H9 (cell line): ENCODE measurements at regions not wholly inside any gene's neighbourhood (a gene's known extent, or its start where the extent isn't known, plus 50 kb on each side); places are given as distances from the start of the nearest gene placed in this dataset.

Experiments
- DNase-seq: peaks from one replicate; pipeline ENCODE4 v3.0.0-alpha.2; 2017
- H2AFZ ChIP-seq: one replicate; pipeline ENCODE4 v1.6.1; 2013; ENCODE audit warnings: mild to moderate bottlenecking, low read length, control low read depth, moderate library complexity
- H2AK5ac ChIP-seq: 2 replicates; pipeline ENCODE4 v1.6.1; 2013; ENCODE audit warnings: low read length, control low read depth, mixed read lengths; ENCODE audit not compliant: insufficient read length
- H2BK120ac ChIP-seq: one replicate; pipeline ENCODE4 v1.6.1; 2013; ENCODE audit warnings: low read depth, mild to moderate bottlenecking, low read length, control low read depth, inconsistent platforms; ENCODE audit not compliant: poor library complexity, severe bottlenecking
- H2BK12ac ChIP-seq: 2 replicates; pipeline ENCODE4 v1.6.1; 2013; ENCODE audit warnings: low read length, control low read depth, mixed read lengths, low read depth; ENCODE audit not compliant: insufficient read length
- H2BK15ac ChIP-seq: 2 replicates; pipeline ENCODE4 v1.6.1; 2013; ENCODE audit warnings: low read depth, low read length, control low read depth
- H2BK20ac ChIP-seq: one replicate; pipeline ENCODE4 v1.6.1; 2013; ENCODE audit warnings: low read depth, mild to moderate bottlenecking, low read length, control low read depth, inconsistent platforms; ENCODE audit not compliant: poor library complexity, severe bottlenecking
- H2BK5ac ChIP-seq: 2 replicates; pipeline ENCODE4 v1.6.1; 2013; ENCODE audit warnings: low read length, control low read depth, mixed read lengths; ENCODE audit not compliant: insufficient read length
- H3K14ac ChIP-seq: 2 replicates; pipeline ENCODE4 v1.6.1; 2013; ENCODE audit warnings: low read length, control low read depth; ENCODE audit not compliant: insufficient read depth
- H3K18ac ChIP-seq: 2 replicates; pipeline ENCODE4 v1.6.1; 2013; ENCODE audit warnings: low read depth, mild to moderate bottlenecking, mixed read lengths, low read length, control low read depth; ENCODE audit not compliant: insufficient read length
- H3K23ac ChIP-seq: 2 replicates; pipeline ENCODE4 v1.6.1; 2013; ENCODE audit warnings: low read length, control low read depth, mixed read lengths, low read depth; ENCODE audit not compliant: insufficient read length
- H3K23me2 ChIP-seq: 2 replicates; pipeline ENCODE4 v1.6.1; 2013; ENCODE audit warnings: low read depth, mild to moderate bottlenecking, mixed read lengths, low read length, control low read depth; ENCODE audit not compliant: insufficient read length, poor library complexity, severe bottlenecking
- H3K27ac ChIP-seq: 2 replicates; pipeline ENCODE4 v1.5.1; 2013; ENCODE audit warnings: low read length, control low read depth, mixed read lengths, low read depth; ENCODE audit not compliant: insufficient read length
- H3K27me3 ChIP-seq: 2 replicates; pipeline ENCODE4 v1.6.1; 2013; ENCODE audit warnings: low read length, control low read depth, inconsistent platforms; ENCODE audit not compliant: insufficient read depth
- H3K4ac ChIP-seq: 2 replicates; pipeline ENCODE4 v1.6.1; 2013; ENCODE audit warnings: low read depth, mild to moderate bottlenecking, control low read depth, inconsistent platforms, low read length, moderate library complexity
- H3K4me1 ChIP-seq: 2 replicates; pipeline ENCODE4 v1.6.1; 2013; ENCODE audit warnings: low read length, control low read depth, inconsistent platforms; ENCODE audit not compliant: insufficient read depth
- H3K4me2 ChIP-seq: 2 replicates; pipeline ENCODE4 v1.6.1; 2013; ENCODE audit warnings: low read length, control low read depth, mixed read lengths; ENCODE audit not compliant: insufficient read length, insufficient read depth
- H3K56ac ChIP-seq: 2 replicates; pipeline ENCODE4 v1.6.1; 2013; ENCODE audit warnings: low read depth, mild to moderate bottlenecking, mixed read lengths, low read length, control low read depth; ENCODE audit not compliant: insufficient read length
- H3K79me1 ChIP-seq: 2 replicates; pipeline ENCODE4 v1.6.1; 2013; ENCODE audit warnings: low read depth, mild to moderate bottlenecking, moderate library complexity, low read length, control low read depth, inconsistent platforms; ENCODE audit not compliant: insufficient read depth, poor library complexity, severe bottlenecking
- H3K79me2 ChIP-seq: 2 replicates; pipeline ENCODE4 v1.6.1; 2013; ENCODE audit warnings: low read length, control low read depth, inconsistent platforms; ENCODE audit not compliant: insufficient read depth
- H3K9ac ChIP-seq: 2 replicates; pipeline ENCODE4 v1.6.1; 2013; ENCODE audit warnings: low read length, control low read depth, mixed read lengths; ENCODE audit not compliant: insufficient read length; ENCODE audit errors: extremely low read depth
- H3K9me3 ChIP-seq: one replicate; pipeline ENCODE4 v1.6.1; 2013; ENCODE audit warnings: low read depth, low read length, inconsistent platforms; ENCODE audit not compliant: control insufficient read depth
- H3T11ph ChIP-seq: one replicate; pipeline ENCODE4 v1.6.1; 2013; ENCODE audit warnings: mild to moderate bottlenecking, low read length, control low read depth, inconsistent platforms
- H4K20me1 ChIP-seq: one replicate; pipeline ENCODE4 v1.6.1; 2013; ENCODE audit not compliant: control insufficient read depth, insufficient read length, insufficient read depth
- H4K5ac ChIP-seq: 2 replicates; pipeline ENCODE4 v1.6.1; 2013; ENCODE audit warnings: low read depth, mild to moderate bottlenecking, mixed read lengths, low read length, control low read depth; ENCODE audit not compliant: insufficient read length
- H4K8ac ChIP-seq: replicated peaks from 2 replicates; pipeline ENCODE4 v1.6.1; 2013; ENCODE audit warnings: low read length, control low read depth, mixed read lengths, low read depth; ENCODE audit not compliant: insufficient read length
- H4K91ac ChIP-seq: 2 replicates; pipeline ENCODE4 v1.6.1; 2013; ENCODE audit warnings: low read depth, mild to moderate bottlenecking, moderate library complexity, mixed read lengths, low read length, control low read depth; ENCODE audit not compliant: insufficient read length
- H3K27ac Mint-ChIP-seq, 3 experiments: 2 replicates in 2 of 3; 3 replicates in 1 of 3; pipeline ENCODE4 v1.8.0; 2020 to 2021; ENCODE audit warnings: mixed read lengths in 3 of 3, mild to moderate bottlenecking in 1 of 3, moderate library complexity in 1 of 3
- H3K27me3 Mint-ChIP-seq: 2 replicates; pipeline ENCODE4 v1.8.0; 2021; ENCODE audit warnings: low read depth, mild to moderate bottlenecking, moderate library complexity, mixed read lengths
- H3K36me3 Mint-ChIP-seq, 3 experiments: 2 replicates in 2 of 3; 3 replicates in 1 of 3; pipeline ENCODE4 v1.8.0; 2020 to 2021; ENCODE audit warnings: low read depth in 3 of 3, mixed read lengths in 3 of 3; ENCODE audit not compliant: insufficient read depth in 1 of 3
- H3K4me1 Mint-ChIP-seq, 2 experiments: 2 replicates each; pipeline ENCODE4 v1.8.0; 2020; ENCODE audit warnings: mixed read lengths in 2 of 2
- H3K4me3 Mint-ChIP-seq, 2 experiments: 2 replicates in 1 of 2; 3 replicates in 1 of 2; pipeline ENCODE4 v1.8.0; 2020 to 2021; ENCODE audit warnings: mild to moderate bottlenecking in 2 of 2, mixed read lengths in 2 of 2, moderate library complexity in 1 of 2
- H3K9me3 Mint-ChIP-seq, 2 experiments: 2 replicates in 1 of 2; 3 replicates in 1 of 2; pipeline ENCODE4 v1.8.0; 2020; ENCODE audit warnings: mild to moderate bottlenecking in 2 of 2, mixed read lengths in 2 of 2, moderate library complexity in 1 of 2
- TF ChIP-seq, protein P1 (sequence below): fragments of 200-600 bp; sonication (generic); conservative IDR thresholded peaks from 3 replicates; pipeline ENCODE4 v1.8.0; 2021; ENCODE audit warnings: antibody characterized with exemption, mild to moderate bottlenecking

DNA sequence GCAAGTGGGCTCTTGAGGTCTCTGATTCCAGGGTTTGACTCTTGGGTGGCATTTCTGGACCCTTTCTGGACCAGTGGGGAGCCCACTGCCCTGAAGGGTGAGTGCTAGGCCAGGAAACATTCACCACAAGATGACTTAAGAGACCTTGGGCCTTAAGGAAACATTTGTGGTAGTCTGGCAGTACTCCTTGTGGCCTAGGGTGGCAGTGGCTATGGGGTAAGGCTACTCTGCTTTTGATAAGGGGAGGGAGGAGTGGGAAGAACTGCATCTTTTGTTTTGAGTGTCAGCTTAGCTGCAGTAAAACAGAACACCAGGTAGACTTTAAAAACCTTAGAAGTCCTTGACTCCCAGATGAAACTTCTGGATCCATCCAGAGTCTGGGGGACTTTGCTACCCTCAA lies 529.3 kb upstream of the LRRC7 start:
- Histone ChIP-seq H3K18ac (no peak overlapping the region), H4K20me1 (no peaks in the 10 kb centered on the region), H4K8ac (no peak overlapping the region), H2BK15ac (no peak overlapping the region), H3K14ac (no peak overlapping the region), H2BK20ac (no peak overlapping the region), H3K9ac (no peak overlapping the region), H3T11ph (no peak overlapping the region), H3K79me1 (no peaks in the 10 kb centered on the region), H3K4me1 (no peaks in the 10 kb centered on the region), H3K9me3 (no peaks in the 10 kb centered on the region), H4K91ac (no peak overlapping the region), H4K5ac (no peak overlapping the region), H3K56ac (no peak overlapping the region), H2AK5ac (no peak overlapping the region), H2AFZ (no peak overlapping the region), H2BK5ac (no peak overlapping the region), H3K27ac (no peak overlapping the region), H2BK12ac (no peak overlapping the region), H2BK120ac (no peak overlapping the region), H3K79me2 (no peaks in the 10 kb centered on the region), H3K23ac (no peak overlapping the region), H3K4ac (no peak overlapping the region), H3K27me3 (no peaks in the 10 kb centered on the region), H3K23me2 (no peaks in the 10 kb centered on the region), H3K4me2 (no peak overlapping the region)
- TF ChIP-seq, protein P1, sequence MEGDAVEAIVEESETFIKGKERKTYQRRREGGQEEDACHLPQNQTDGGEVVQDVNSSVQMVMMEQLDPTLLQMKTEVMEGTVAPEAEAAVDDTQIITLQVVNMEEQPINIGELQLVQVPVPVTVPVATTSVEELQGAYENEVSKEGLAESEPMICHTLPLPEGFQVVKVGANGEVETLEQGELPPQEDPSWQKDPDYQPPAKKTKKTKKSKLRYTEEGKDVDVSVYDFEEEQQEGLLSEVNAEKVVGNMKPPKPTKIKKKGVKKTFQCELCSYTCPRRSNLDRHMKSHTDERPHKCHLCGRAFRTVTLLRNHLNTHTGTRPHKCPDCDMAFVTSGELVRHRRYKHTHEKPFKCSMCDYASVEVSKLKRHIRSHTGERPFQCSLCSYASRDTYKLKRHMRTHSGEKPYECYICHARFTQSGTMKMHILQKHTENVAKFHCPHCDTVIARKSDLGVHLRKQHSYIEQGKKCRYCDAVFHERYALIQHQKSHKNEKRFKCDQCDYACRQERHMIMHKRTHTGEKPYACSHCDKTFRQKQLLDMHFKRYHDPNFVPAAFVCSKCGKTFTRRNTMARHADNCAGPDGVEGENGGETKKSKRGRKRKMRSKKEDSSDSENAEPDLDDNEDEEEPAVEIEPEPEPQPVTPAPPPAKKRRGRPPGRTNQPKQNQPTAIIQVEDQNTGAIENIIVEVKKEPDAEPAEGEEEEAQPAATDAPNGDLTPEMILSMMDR: peak; percentile 24; the same call in 2 of the 3 replicates
- DNase-seq: peak; percentile 35
- Mint-ChIP-seq H3K4me1 (no peaks in the 10 kb centered on the region), H3K27me3 (no peaks in the 10 kb centered on the region), H3K9me3 (peaks cover 0 to 12% of the 10 kb centered on the region in 2 experiments; a peak in 4 of 5 replicates), H3K27ac (no peak overlapping the region), H3K4me3 (no peak overlapping the region), H3K36me3 (peaks cover 0 to 10% (median 2%) of the 10 kb centered on the region in 3 experiments; a peak in 4 of 7 replicates)
